Activated CD8-positive, alpha-beta memory T cell treated with anti-CD3 and anti-CD28 coated beads for 24 hours (primary cell): ENCODE measurements at regions not wholly inside any gene's neighbourhood (a gene's known extent, or its start where the extent isn't known, plus 50 kb on each side); places are given as distances from the start of the nearest gene placed in this dataset.

Experiments
- DNase-seq: peaks from one replicate; pipeline ENCODE4 v3.0.0-alpha.2; 2020

- DNase-seq: no peak
These were observed 979.6 kb downstream of the TFAP2A start for GRCh38 chr6:9435281-9435680.

GRCh38 chr6:9431945-9432344, 982.9 kb downstream of the TFAP2A start:
- DNase-seq: no peak

DNA sequence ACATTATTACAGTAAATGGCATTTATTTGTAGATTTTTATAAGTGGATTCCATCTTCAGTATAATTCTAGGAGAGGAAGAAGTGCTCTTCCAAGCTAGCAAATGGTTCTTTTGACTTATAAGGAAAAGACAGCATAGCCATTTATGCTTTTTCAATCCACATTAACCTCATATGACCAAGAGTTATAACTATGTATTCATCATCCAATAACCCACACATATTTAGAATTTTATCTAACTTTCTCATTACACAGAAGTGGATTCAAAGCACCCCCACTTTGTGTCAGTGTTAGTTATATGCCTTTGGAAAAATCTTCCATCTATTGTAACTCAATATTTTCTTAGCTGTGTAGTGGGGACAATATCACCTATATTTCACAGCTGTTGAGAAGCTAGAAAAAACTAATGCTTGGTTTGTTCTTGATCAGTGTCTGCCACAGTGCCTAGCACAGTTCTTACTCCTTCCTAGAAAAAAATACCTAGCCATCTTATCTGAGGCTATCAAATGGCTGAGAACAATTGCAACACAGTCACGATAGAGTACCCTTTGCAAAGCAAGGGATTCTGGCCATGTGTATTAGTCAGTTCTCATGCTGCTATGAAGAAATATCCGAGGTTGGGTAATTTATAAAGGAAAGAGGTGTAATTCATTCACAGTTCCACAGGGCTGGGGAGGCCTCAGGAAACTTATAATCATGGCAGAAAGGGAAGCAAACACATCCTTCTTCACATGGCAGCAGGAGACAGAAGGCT, 986.3 kb downstream of the TFAP2A start:
- DNase-seq: no peak

DNA sequence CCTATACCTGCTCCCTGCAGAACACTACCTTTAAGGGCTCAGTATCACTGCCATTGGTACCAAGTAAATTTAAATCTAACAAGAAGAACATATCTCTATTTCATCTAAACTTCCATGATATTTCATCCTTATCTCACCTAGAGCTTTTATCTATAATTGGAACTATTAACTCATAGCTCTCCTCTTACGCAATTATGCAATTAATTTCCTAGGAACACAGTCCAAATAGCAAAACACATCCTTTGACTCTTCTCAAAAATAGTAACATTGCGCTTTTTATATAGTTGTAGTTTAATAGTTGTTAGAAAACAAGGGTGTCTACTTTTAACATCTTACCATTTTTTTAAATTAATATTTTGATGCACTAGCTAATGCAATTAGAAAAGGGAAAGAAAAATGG, 986.8 kb upstream of the SLC35B3 start:
- DNase-seq: no peak

DNA sequence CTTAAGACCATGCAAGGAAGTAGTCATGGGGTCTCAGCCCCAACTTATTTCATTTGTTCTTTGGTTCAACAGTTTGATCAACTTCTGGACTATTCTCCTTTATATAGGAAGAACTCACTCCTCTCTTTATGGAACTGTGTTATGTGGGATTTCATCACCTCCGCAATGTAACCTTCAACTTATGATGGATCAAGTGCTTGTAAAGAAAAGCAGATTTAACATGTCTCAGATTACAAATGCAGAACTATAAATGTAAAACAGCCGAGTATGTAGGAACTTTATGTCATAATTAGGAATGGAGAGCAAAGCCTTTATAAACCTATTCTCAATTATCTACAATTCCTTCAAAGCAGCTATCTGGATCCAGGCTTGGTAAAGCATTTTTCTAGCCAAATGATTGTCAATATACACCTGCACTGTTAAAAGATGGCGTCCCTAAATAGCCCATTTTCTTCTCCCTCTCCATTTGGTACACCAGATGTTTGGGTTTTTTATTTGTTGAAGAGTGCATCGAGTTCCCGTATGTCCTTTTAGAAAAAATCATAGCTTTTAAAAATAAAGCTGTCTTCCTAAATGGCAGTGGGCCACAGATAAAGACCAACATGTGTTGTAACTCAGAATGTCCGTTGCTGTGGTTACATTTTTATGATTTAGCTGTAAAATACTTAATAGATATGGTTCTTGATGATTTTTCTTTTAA, 985.1 kb upstream of the SLC35B3 start:
- DNase-seq: no peak

DNA sequence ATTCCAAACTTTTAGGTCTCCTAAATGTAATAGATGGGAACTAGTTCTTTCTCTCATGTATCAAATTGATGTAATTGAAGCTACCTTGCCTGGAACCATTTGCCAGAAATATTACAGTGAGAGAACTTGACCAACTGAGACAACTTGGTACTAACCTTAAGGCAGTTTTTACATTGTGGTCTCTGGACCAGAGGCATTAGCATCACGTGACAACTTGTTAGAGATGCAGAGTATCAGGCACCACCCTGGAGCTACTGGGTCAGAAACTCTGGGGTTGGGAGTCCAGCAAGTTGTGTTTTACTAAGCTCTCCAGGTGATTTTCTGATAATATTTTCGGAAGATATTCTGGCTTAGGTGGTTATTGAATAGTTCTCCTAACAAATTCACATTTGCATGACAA, 982.1 kb upstream of the SLC35B3 start:
- no peak for DNase-seq

DNA sequence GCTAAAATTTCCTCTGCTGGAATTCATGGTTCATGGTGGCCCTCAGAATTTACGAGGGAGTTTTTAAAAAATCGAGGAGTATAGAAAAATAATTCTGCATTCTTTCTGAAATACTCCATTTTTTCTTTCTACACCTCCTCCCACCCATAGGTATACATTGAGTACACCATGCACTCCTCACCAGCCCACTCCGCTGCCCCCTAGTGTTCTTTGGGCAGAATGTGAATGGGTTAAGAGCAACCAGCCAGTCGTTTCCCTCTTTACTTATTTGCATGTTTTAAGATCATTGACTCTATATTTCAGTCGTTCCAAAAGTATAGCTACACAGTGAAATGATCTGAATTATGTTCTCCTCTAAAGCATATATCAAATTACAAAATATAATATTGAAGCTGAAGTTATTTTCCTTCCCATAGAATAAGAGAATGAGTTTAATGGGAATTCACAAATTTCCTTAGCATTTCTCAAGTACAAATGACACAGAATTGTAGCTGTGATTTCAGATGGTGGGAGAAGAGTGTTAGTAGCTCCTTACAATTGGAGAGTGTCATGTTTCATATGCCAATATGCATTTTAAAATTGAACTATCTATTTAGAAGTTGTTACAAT, 977.7 kb upstream of the SLC35B3 start:
- DNase-seq: no peak

DNA sequence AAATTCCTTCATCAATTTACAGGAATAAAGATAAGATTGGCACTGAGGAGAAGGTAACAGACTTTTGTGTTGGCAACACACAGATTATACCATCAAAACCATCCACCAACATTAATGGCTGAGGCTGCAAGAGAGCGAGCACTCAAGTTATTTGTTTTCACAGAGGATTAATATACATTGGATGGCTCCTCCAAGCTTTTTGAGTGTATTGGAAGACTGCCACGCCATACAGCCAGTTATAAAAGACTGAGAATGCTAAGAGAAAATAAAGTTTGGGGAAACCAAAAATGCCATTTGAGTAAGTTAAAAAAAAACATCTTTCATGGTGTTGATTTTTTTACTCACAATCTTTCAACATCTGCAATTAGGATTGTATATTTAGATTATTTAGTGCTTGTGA, 973.8 kb upstream of the SLC35B3 start:
- no peak for DNase-seq

DNA sequence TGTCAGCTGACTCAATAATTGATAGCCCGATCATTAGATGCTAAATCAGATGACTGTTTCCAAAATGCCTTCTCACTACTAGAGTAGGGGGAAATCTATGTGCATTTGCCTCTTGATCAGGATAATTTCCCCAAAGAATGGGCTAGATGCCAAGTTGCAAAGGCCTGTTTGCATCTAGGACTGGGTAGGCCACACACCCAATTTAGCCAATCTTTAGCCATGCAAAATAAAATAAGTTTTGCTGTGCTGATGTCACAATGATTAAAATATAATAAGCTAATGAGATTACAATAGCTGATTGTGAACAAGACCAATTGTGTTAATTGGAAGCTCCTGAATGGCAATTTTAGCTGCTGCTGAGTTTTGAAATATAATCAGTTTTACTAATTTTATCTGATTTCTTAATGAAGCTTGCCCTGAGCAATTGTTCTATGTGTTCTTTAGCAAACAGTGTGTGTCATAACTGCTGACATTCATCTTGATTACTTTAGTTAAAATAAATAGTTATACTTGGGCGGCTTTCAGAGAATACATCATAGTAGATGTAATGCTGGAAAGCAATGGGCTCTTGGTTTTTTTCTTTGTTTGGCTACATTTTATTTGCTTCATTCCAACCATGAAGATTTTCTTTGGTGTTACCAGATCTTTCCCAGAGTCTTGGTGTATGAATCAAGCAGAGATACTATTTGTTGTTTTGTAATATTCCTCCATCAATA, 973.2 kb upstream of the SLC35B3 start:
- DNase-seq: no peak

DNA sequence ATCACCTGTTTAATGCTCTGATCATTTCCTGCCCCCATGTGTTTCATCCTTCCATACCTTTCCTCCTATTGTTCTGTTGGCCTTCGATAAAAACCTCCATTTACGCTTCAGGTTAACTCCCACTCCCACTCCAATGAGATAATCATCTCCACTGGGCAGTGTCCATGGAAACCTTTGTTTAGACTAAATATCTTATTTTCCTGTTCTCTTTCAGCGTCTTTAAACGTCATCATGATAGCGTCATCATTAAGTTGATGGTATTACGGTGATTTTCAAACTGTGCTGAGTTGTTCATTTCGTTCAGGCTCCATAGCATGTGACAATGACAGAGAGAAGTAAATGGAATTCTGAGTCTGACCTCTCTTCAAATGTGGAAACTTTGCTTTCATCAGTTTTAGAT, 970.5 kb upstream of the SLC35B3 start:
- no peak for DNase-seq

DNA sequence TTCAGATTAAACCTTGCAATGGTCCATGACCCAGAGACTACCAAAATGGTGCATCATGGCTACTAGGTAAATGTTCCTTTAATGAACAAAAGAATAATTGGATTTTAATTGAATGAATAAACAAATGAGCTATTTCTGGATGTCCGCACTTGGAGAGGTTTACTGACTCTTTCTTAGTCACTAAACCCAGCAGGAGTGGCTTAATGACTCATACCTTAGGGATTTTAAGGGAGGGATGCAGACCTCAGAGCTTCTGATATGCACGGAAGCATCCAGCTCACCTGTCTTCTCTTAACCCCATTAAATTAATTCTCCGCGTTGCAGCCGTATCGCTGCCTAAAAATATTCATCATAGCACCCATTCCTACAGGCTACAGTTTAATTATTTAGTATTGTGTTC, 970.0 kb upstream of the SLC35B3 start:
- DNase-seq: no peak

DNA sequence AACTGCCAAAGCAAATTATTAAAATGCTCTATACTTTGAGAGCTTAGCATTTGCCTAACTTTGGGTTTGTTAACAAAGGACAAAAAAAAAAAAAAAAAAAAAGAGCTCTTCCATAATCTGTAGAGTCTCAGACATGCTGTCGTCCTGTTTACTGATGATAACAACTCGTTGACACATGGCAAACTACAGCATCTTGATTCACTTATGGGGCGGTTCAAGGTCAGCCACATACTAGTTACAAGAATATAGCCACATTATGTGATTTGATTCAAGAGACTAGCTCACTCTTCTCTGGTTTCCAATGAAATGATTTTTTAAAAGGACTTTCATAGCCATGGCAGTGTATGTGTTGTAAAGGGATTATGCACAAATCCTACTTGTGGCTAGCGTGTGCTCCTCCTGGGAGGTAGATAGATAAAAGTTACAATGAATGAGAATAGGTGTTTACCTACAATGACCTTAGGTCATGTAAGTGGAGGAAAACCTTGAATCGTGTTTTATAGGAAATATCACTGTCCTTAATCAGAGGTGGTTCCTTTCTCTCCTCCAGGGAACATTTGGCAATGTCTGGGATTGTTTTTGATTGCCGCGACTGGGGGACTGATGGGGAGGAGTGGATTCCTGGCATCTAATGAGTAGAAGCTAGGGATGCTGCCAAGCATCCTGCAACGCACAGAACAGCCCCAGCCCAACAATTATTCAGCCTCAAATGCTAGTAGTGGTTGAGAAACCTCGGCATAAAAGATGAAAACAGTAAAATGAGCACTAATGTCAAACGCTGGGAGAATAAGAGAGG, 969.2 kb upstream of the SLC35B3 start:
- DNase-seq: no peak

- DNase-seq: no peak
These were observed 968.4 kb upstream of the SLC35B3 start for GRCh38 chr6:9403736-9404135.

GRCh38 chr6:9401960-9402359, 966.6 kb upstream of the SLC35B3 start:
- no peak for DNase-seq

GRCh38 chr6:9399916-9400315, 964.6 kb upstream of the SLC35B3 start:
- no peak for DNase-seq

- no peak for DNase-seq
These were observed 963.5 kb upstream of the SLC35B3 start for GRCh38 chr6:9398767-9399373.

GRCh38 chr6:9398071-9398766, 962.9 kb upstream of the SLC35B3 start:
- DNase-seq: no peak

DNA sequence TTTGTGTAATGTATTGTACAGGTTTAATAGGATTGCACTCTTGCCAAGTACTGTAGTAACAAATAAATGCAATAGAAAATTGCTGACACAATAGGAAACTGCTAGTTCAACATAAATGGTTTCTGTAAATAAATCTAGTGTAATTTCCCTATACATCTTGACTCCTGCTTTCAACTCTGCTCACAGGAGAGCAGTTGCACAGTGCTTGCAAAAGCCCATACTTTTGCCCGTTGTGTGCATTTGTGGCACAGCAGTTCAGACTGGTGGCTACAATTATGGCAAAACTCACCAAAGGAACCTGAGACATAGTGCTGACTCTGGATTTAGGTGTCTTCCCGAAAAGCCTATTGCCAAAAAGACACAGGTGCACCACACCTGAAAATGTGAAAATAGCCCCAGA, 953.3 kb upstream of the SLC35B3 start:
- DNase-seq: no peak

GRCh38 chr6:9380568-9380967, 945.2 kb upstream of the SLC35B3 start:
- no peak for DNase-seq

GRCh38 chr6:9373308-9373707, 938.0 kb upstream of the SLC35B3 start:
- no peak for DNase-seq

- DNase-seq: no peak
These were observed 935.1 kb upstream of the SLC35B3 start for GRCh38 chr6:9370480-9370879.

DNA sequence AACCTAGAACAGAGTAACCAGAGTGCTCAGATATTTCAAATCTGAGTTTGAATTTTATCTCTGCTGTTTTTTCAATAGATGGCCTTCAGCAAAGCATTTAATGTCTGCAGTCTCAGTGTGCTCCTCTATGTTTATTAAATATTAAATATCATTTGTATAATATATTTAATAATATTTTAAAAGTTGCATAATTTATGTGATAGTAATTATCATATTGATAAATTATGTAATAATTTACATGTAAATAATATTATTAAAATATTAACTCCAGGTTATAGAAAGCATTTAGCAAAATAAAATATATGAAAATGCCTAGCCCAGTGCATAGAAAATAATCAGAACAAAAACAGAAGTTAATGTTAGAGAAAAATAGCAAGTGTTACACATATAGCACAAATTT, 930.0 kb upstream of the SLC35B3 start:
- DNase-seq: no peak
